Fibroblast of villous mesenchyme (primary cell): ENCODE measurements at regions not wholly inside any gene's neighbourhood (a gene's known extent, or its start where the extent isn't known, plus 50 kb on each side); places are given as distances from the start of the nearest gene placed in this dataset.
A peak's percentile ranks its signal among the peaks of the same experiment; 100 is the strongest.

ENCODE experiments used
- DNase-seq: peaks from one replicate; pipeline ENCODE4 v3.0.0-alpha.2; 2010; ENCODE audit warnings: low read depth
- H3K4me3 ChIP-seq: 2 replicates; pipeline ENCODE4 v1.5.1; 2011; ENCODE audit warnings: low read depth, mild to moderate bottlenecking, low read length
- TF ChIP-seq, protein P1 (sequence below): IDR thresholded peaks from 2 replicates; pipeline ENCODE4 v1.5.1; 2012; ENCODE audit warnings: low read depth, mild to moderate bottlenecking, low read length; ENCODE audit not compliant: insufficient read depth

DNA sequence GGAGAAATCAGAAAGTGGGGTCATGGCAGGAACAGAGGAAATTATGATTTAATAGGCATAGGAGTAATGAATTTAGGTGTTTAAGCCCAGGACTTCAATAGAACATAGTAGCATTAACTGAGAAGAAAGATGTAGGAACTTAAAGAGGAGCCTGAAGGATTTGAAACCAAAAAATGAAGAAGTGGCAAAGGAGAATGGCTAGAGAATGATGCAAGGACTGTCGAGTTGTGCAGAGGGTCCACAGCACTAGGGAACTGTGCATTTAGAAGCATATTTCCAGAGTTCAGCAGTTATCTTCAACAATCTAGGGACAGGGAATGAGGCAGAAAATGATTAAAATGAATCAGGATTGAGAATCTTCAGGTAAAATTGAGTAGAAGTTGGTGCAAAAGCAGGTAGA lies 328.1 kb upstream of the LYPLAL1 start:
- no peak overlapping the region for H3K4me3 ChIP-seq
- TF ChIP-seq, protein P1, sequence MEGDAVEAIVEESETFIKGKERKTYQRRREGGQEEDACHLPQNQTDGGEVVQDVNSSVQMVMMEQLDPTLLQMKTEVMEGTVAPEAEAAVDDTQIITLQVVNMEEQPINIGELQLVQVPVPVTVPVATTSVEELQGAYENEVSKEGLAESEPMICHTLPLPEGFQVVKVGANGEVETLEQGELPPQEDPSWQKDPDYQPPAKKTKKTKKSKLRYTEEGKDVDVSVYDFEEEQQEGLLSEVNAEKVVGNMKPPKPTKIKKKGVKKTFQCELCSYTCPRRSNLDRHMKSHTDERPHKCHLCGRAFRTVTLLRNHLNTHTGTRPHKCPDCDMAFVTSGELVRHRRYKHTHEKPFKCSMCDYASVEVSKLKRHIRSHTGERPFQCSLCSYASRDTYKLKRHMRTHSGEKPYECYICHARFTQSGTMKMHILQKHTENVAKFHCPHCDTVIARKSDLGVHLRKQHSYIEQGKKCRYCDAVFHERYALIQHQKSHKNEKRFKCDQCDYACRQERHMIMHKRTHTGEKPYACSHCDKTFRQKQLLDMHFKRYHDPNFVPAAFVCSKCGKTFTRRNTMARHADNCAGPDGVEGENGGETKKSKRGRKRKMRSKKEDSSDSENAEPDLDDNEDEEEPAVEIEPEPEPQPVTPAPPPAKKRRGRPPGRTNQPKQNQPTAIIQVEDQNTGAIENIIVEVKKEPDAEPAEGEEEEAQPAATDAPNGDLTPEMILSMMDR, result no peak
- no peak for DNase-seq

- no peak for DNase-seq
- TF ChIP-seq, protein P1, result no peak
Observed at GRCh38 chr1:218846181-218846580, 327.5 kb upstream of the LYPLAL1 start.

DNA sequence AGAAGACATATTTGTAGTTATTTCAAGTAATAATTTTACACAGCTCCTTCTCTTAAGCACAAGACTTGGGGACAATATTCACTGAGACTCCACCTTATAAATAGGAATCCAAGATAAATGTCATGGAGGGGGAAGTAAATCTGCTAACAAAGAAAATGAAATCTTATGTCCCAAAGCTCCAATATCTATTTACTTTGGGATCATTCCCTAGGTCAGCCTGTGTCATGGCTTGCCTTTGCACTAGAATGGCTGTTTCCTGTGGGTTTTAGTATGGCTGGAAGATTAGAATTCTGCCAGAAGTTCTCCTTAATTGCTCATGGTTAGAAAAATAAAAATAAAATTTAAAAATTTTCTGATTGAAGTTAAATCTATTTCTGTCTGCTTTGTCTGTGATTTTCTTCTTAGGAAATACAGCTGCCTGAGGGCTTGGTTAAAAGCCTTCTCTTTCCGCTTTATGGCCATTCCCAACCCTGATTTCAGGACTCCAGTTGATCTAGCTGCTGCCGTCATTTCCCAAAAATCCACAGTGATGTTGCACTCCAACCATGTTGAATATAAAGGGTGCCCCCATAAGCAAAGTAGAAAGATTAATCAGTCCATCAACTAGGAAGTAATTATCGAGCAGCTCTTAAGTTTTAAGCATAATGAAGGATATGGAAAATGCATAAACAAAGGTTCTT lies 326.4 kb upstream of the LYPLAL1 start:
- DNase-seq, result no peak
- H3K4me3 ChIP-seq, result no peak overlapping the region

More at GRCh38 chr1:218846181-218846580, 327.5 kb upstream of the LYPLAL1 start:
- no peak overlapping the region for H3K4me3 ChIP-seq

GRCh38 chr1:218848009-218848408 lies 325.7 kb upstream of the LYPLAL1 start:
- TF ChIP-seq, protein P1, result no peak
- no peak overlapping the region for H3K4me3 ChIP-seq
- no peak for DNase-seq

More for the DNA sequence above, 326.4 kb upstream of the LYPLAL1 start:
- TF ChIP-seq, protein P1, result no peak

- peak; percentile 68 for DNase-seq
- TF ChIP-seq, protein P1, result no peak
- H3K4me3 ChIP-seq, result no peak overlapping the region
Observed at GRCh38 chr1:218850367-218850766, 323.3 kb upstream of the LYPLAL1 start.

GRCh38 chr1:218851586-218851985 lies 322.1 kb upstream of the LYPLAL1 start:
- no peak for DNase-seq
- no peak overlapping the region for H3K4me3 ChIP-seq
- TF ChIP-seq, protein P1, result no peak

DNA sequence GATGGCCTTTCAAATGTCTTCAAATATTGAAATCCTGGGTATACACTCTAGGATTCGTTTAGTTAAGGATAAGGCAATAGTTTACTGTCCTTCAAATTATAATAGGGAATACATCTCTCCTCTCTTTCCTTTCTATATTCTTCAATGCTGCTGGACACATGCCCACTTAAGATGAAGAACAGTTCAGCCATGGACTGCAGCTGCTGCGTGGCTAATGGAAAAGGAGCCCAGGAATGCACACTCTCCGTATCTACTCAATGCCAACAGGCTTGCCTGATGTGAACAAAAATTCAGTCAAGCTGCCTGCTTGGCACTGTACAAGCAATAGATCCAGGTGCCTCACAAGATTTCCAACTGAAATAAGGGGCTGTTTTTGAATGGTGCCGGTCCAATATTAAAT lies 321.2 kb upstream of the LYPLAL1 start:
- DNase-seq, result no peak
- H3K4me3 ChIP-seq, result no peak overlapping the region
- TF ChIP-seq, protein P1, result no peak
